ENCODE measurements at regions not wholly inside any gene's neighbourhood (a gene's known extent, or its start where the extent isn't known, plus 50 kb on each side); places are given as distances from the start of the nearest gene placed in this dataset.
A peak's percentile ranks its signal among the peaks of the same experiment; 100 is the strongest.

GRCh38 chr21:38173276-38174035 is 83.3 kb upstream of the KCNJ15 start:
- 0 out of 20 replicates have a peak, but pooled peaks cover 0 to 4% (median 0%) of the 10 kb centered on the region in 10 experiments for H3K4me1 ChIP-seq
- H3K4me2 ChIP-seq, result no peak overlapping the region
- no peaks in the 10 kb centered on the region for H3K27me3 ChIP-seq
- H3K36me3 ChIP-seq, result no peaks in the 10 kb centered on the region
- TF ChIP-seq Cebpa-rat (IDR thresholded peaks at IDR 0.05), result no peak
- H3K9me3 ChIP-seq (replicated peaks in 1 of 11), result no peaks in the 10 kb centered on the region
- H4K20me1 ChIP-seq, result no peaks in the 10 kb centered on the region
- no peak overlapping the region for H3K27ac ChIP-seq
- H3K9ac ChIP-seq, result no peak overlapping the region
- H3K4me3 ChIP-seq, result no peak overlapping the region

GRCh38 chr21:38175306-38175705 is 81.5 kb upstream of the KCNJ15 start:
- Histone ChIP-seq H4K20me1 (no peaks in the 10 kb centered on the region), H3K27me3 (no peaks in the 10 kb centered on the region), H3K4me2 (no peak overlapping the region), H3K4me3 (no peak overlapping the region), H3K4me1 (peaks cover 0 to 15% (median 0%) of the 10 kb centered on the region in 10 experiments; a peak in 4 of 20 replicates), H3K9ac (no peak overlapping the region), H3K36me3 (no peaks in the 10 kb centered on the region), H3K9me3 (replicated peaks in 1 of 11) (peaks cover 0 to 8% (median 3%) of the 10 kb centered on the region in 11 experiments; a peak in 3 of 22 replicates), H3K27ac (no peak overlapping the region)
- no peak for TF ChIP-seq Cebpa-rat (IDR thresholded peaks at IDR 0.05)

DNA sequence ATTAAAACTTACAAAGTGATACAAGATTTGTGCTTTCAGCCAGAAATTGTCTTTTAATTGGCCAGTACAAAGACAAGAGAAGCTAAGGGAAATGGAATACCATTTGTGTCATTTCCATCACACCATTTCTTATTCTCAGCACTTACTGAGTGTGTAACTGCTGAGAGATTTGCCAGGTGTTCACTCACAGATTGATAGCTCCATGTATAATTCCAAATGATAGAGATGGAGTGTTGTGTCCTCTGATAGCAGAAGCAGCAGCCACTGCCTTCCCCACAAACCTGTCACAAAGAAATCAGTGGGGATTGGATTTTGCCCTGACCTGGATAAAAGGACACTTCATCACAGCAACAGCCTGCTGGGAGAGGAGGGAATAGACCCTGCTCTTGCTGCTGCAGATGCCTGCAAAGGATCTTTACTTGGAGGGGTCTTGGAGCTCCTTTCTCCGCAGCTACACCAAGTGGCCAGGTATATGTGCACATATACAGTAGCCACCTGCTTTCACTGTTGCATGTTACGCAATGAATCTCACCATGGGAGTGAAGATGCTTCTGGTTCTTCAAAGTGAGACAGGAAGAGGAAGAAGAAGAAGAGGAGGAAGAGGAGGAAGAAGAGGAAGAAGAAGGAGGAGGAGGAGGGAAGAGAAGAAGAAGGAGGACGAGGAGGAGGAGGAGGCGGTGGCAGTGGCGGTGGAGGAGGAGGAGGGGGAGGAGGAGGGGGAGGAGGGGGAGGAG is 78.7 kb upstream of the KCNJ15 start:
- Histone ChIP-seq H4K20me1 (no peaks in the 10 kb centered on the region), H3K9ac (no peak overlapping the region), H3K27ac (no peak overlapping the region), H3K36me3 (no peaks in the 10 kb centered on the region), H3K27me3 (no peaks in the 10 kb centered on the region), H3K4me2 (no peak overlapping the region), H3K9me3 (replicated peaks in 1 of 11) (peaks cover 0 to 8% (median 3%) of the 10 kb centered on the region in 11 experiments; a peak in 3 of 22 replicates), H3K4me3 (no peak overlapping the region), H3K4me1 (peaks cover 0 to 15% (median 0%) of the 10 kb centered on the region in 10 experiments; a peak in 4 of 20 replicates)
- peak in 2 of 11 experiments; percentile 7 to 29; a peak in 1 of 22 replicates for TF ChIP-seq Cebpa-rat (IDR thresholded peaks at IDR 0.05)

- Histone ChIP-seq H3K9ac (no peak overlapping the region), H3K4me3 (no peak overlapping the region), H3K27me3 (no peaks in the 10 kb centered on the region), H4K20me1 (no peaks in the 10 kb centered on the region), H3K4me2 (peak overlapping the region in 2 of 11 experiments; percentile 24 to 37; a peak in 3 of 22 replicates), H3K4me1 (peaks cover 0 to 23% (median 0%) of the 10 kb centered on the region in 10 experiments; a peak in 4 of 20 replicates), H3K36me3 (no peaks in the 10 kb centered on the region), H3K9me3 (replicated peaks in 1 of 11) (peaks cover 0 to 8% (median 3%) of the 10 kb centered on the region in 11 experiments; a peak in 3 of 22 replicates), H3K27ac (no peak overlapping the region)
- TF ChIP-seq Cebpa-rat (IDR thresholded peaks at IDR 0.05), result no peak
These were observed 77.9 kb upstream of the KCNJ15 start for GRCh38 chr21:38178653-38179470.

- Histone ChIP-seq H3K9ac (no peak overlapping the region), H3K27ac (no peak overlapping the region), H3K4me2 (peak overlapping the region in 2 of 11 experiments; percentile 24 to 37; a peak in 3 of 22 replicates), H3K36me3 (no peaks in the 10 kb centered on the region), H3K27me3 (no peaks in the 10 kb centered on the region), H4K20me1 (no peaks in the 10 kb centered on the region), H3K9me3 (replicated peaks in 1 of 11) (peaks cover 0 to 8% (median 3%) of the 10 kb centered on the region in 11 experiments; a peak in 3 of 22 replicates), H3K4me3 (no peak overlapping the region), H3K4me1 (peaks cover 0 to 28% (median 0%) of the 10 kb centered on the region in 10 experiments; a peak in 4 of 20 replicates)
- TF ChIP-seq Cebpa-rat (IDR thresholded peaks at IDR 0.05), result no peak
These were observed 77.3 kb upstream of the KCNJ15 start for GRCh38 chr21:38179511-38179910.

- Histone ChIP-seq H3K9ac (no peak overlapping the region), H3K27me3 (no peaks in the 10 kb centered on the region), H3K4me1 (peaks cover 0 to 28% (median 0%) of the 10 kb centered on the region in 10 experiments; a peak in 4 of 20 replicates), H3K9me3 (replicated peaks in 1 of 11) (peaks cover 3 to 17% (median 9%) of the 10 kb centered on the region in 11 experiments; a peak in 13 of 22 replicates), H3K36me3 (no peaks in the 10 kb centered on the region), H3K27ac (no peak overlapping the region), H4K20me1 (no peaks in the 10 kb centered on the region), H3K4me2 (no peak overlapping the region), H3K4me3 (no peak overlapping the region)
- TF ChIP-seq Cebpa-rat (IDR thresholded peaks at IDR 0.05), result no peak
These were observed 75.7 kb upstream of the KCNJ15 start for GRCh38 chr21:38181096-38181495.

- Histone ChIP-seq H4K20me1 (no peaks in the 10 kb centered on the region), H3K9ac (no peak overlapping the region), H3K27ac (no peak overlapping the region), H3K4me3 (no peak overlapping the region), H3K4me1 (peaks cover 0 to 38% (median 0%) of the 10 kb centered on the region in 10 experiments; a peak in 4 of 20 replicates), H3K27me3 (no peaks in the 10 kb centered on the region), H3K4me2 (no peak overlapping the region), H3K9me3 (replicated peaks in 1 of 11) (peaks cover 12 to 28% (median 19%) of the 10 kb centered on the region in 11 experiments; a peak in 21 of 22 replicates), H3K36me3 (no peaks in the 10 kb centered on the region)
- no peak for TF ChIP-seq Cebpa-rat (IDR thresholded peaks at IDR 0.05)
These were observed 74.3 kb upstream of the KCNJ15 start for GRCh38 chr21:38182370-38182985.

- H3K9me3 ChIP-seq (replicated peaks in 1 of 11), result peaks cover 18 to 36% (median 26%) of the 10 kb centered on the region in 11 experiments; a peak in 21 of 22 replicates
- no peak overlapping the region for H3K4me3 ChIP-seq
- H3K27me3 ChIP-seq, result no peaks in the 10 kb centered on the region
- H3K4me2 ChIP-seq, result peak overlapping the region in 3 of 11 experiments; percentile 13 to 54 (median 46); a peak in 5 of 22 replicates
- no peak overlapping the region for H3K9ac ChIP-seq
- TF ChIP-seq Cebpa-rat (IDR thresholded peaks at IDR 0.05), result no peak
- H4K20me1 ChIP-seq, result no peaks in the 10 kb centered on the region
- peaks cover 0 to 34% (median 0%) of the 10 kb centered on the region in 10 experiments; a peak in 4 of 20 replicates for H3K4me1 ChIP-seq
- H3K27ac ChIP-seq, result no peak overlapping the region
- H3K36me3 ChIP-seq, result no peaks in the 10 kb centered on the region
These were observed 72.8 kb upstream of the KCNJ15 start for GRCh38 chr21:38183961-38184360.

Data from BLaER1 treated with 17β-estradiol and CSF1 and Interleukin-3, amounts not matched to agents 10 nM and 100 nM (cell line).